GM19372 (cell line): ENCODE measurements at regions not wholly inside any gene's neighbourhood (a gene's known extent, or its start where the extent isn't known, plus 50 kb on each side); places are given as distances from the start of the nearest gene placed in this dataset.
A peak's percentile ranks its signal among the peaks of the same experiment; 100 is the strongest.
"Not testable (repeated sequence)": the region's sequence is repeated elsewhere in the genome, so short reads cannot be mapped to it uniquely, and the experiment has no call there.

ENCODE experiments used
- ATAC-seq: cut with Tn5 transposase; IDR thresholded peaks from one replicate; pipeline ENCODE4 v1.9.1; 2021; ENCODE audit warnings: mild to moderate bottlenecking, low read depth, moderate library complexity; ENCODE audit not compliant: unreplicated experiment

- not testable (repeated sequence) for ATAC-seq
Measured at GRCh38 chr4:49117951-49118350, 131.9 kb downstream of the CWH43 start.

GRCh38 chr4:49118379-49119212, 132.5 kb downstream of the CWH43 start:
- peak; percentile 47 for ATAC-seq

- not testable (repeated sequence) for ATAC-seq
Measured at GRCh38 chr4:49119345-49119744, 133.3 kb downstream of the CWH43 start.

GRCh38 chr4:49120042-49120779, 134.1 kb downstream of the CWH43 start:
- not testable (repeated sequence) for ATAC-seq

- not testable (repeated sequence) for ATAC-seq
Measured at GRCh38 chr4:49120804-49121203, 134.7 kb downstream of the CWH43 start.

- not testable (repeated sequence) for ATAC-seq
Measured at GRCh38 chr4:49126443-49126842, 140.4 kb downstream of the CWH43 start.

GRCh38 chr4:49126858-49127257, 140.8 kb downstream of the CWH43 start:
- ATAC-seq, result not testable (repeated sequence)

- not testable (repeated sequence) for ATAC-seq
Measured at GRCh38 chr4:49129385-49129784, 143.3 kb downstream of the CWH43 start.

GRCh38 chr4:49129870-49130269, 143.8 kb downstream of the CWH43 start:
- ATAC-seq, result not testable (repeated sequence)

- ATAC-seq, result not testable (repeated sequence)
Measured at GRCh38 chr4:49130724-49131123, 144.6 kb downstream of the CWH43 start.

GRCh38 chr4:49137043-49137442, 151.0 kb downstream of the CWH43 start:
- ATAC-seq, result peak; percentile 44

GRCh38 chr4:49137961-49138360, 151.9 kb downstream of the CWH43 start:
- ATAC-seq, result not testable (repeated sequence)

- ATAC-seq, result not testable (repeated sequence)
Measured at GRCh38 chr4:49138818-49139217, 152.7 kb downstream of the CWH43 start.

GRCh38 chr4:49139513-49139912, 153.4 kb downstream of the CWH43 start:
- ATAC-seq, result peak; percentile 46

- not testable (repeated sequence) for ATAC-seq
Measured at GRCh38 chr4:49140351-49140750, 154.3 kb downstream of the CWH43 start.

GRCh38 chr4:49141955-49142354, 155.9 kb downstream of the CWH43 start:
- ATAC-seq, result not testable (repeated sequence)

- peak; percentile 58 for ATAC-seq
Measured at GRCh38 chr4:49147143-49147542, 161.1 kb downstream of the CWH43 start.

GRCh38 chr4:49147596-49147995, 161.5 kb downstream of the CWH43 start:
- not testable (repeated sequence) for ATAC-seq

GRCh38 chr4:49149006-49149975, 163.2 kb downstream of the CWH43 start:
- ATAC-seq, result peak; percentile 59

- ATAC-seq, result not testable (repeated sequence)
Measured at GRCh38 chr4:49150351-49151083, 164.4 kb downstream of the CWH43 start.
